Fibroblast of gingiva (primary cell): ENCODE measurements at regions not wholly inside any gene's neighbourhood (a gene's known extent, or its start where the extent isn't known, plus 50 kb on each side); places are given as distances from the start of the nearest gene placed in this dataset.

Experiments used
- DNase-seq: peaks from one replicate; pipeline ENCODE4 v3.0.0-alpha.2; 2011; ENCODE audit warnings: low read depth

DNA sequence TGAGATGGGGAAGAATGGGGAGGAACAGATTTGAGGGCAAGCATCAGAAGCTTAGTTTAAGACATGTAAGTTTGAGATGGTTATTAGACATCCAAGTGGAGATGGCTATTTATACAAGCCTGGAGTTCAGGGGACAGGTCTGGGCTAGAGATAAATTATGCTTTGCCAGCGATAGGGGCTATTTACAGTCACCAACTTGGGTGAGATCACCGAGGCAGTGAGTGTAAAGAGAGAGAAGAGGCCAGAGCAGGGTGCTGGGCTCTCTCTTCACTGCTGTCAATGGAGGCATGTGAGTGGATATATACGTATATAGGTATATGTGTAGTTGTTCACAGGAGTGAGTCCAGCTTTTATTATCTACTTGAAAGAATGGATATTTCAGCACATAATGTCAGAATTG, 81.0 kb downstream of the QPCT start:
- no peak for DNase-seq

- no peak for DNase-seq
Observed at GRCh38 chr2:37427241-37427640, 82.8 kb downstream of the QPCT start.

GRCh38 chr2:37436323-37436722, 91.9 kb downstream of the QPCT start:
- DNase-seq: peak; percentile 81

DNA sequence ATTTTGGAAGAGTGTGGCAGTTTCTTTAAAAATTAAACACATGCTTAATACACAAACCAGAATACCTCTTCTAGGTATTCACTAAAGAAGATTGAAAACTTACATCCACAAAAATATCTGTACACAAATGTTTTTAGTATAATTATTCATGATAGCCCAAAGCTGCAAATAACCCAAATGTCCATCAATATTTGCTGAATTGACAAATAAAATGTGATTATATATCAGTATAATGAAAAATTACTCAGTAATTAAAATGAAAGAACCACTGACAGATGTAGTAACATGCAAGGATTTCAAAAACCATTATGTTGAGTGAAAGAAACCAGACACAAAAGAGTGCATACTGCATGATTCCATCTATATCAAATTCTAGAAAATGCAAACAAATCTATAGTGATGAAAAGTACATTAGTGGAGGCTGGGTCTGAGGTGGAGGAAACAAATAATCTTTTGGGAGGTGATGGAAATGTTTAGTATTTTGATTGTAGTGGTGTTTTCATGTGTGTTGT, 94.8 kb downstream of the QPCT start:
- DNase-seq: no peak

GRCh38 chr2:37441055-37441454, 96.6 kb downstream of the QPCT start:
- DNase-seq: no peak

DNA sequence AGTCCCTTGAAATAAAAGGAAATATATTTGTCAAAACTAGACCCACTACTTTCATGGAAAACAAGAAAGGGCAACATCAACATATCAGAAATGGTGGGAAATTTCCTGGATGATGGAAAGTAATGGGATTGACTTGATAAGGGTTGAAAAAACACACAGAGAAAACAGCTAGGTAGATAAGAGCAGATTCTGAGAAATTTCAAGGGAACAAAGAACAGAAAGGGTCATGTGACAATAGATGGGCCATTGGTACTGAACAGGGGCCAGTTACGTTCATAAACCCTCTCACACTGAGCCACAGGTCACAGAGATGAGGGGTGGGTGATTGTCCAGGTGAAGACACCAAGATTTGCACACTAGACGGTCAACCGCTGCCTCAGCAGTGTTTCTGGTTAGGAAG, 98.7 kb downstream of the QPCT start:
- DNase-seq: no peak

DNA sequence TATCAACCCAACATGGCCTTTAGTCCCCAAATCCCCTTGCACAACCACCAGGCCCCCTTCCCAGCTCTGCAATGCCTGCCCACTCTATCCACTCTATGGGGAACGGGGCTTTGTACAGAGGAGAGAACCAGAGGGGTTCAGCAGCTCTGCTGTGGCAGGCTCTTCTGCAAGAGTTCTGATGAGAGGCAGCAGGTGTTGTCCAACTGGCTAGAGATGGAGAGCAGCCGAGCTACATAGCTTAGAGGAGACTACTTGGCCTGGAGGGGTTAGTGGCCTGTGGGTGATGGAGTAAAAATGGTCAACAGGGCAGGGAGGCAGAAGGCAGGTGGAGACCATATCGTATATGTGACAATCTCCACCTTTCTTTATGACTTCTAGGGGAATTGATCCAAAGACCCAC, 103.0 kb downstream of the QPCT start:
- DNase-seq: no peak

GRCh38 chr2:37448342-37449120, 104.1 kb downstream of the QPCT start:
- no peak for DNase-seq

GRCh38 chr2:37449761-37450296, 105.4 kb downstream of the QPCT start:
- no peak for DNase-seq

- no peak for DNase-seq
Observed at GRCh38 chr2:37453027-37453426, 108.6 kb downstream of the QPCT start.

- DNase-seq: peak; percentile 54
Observed at GRCh38 chr2:37454851-37455762, 110.7 kb downstream of the QPCT start.

GRCh38 chr2:37456479-37456878, 112.0 kb downstream of the QPCT start:
- DNase-seq: no peak

DNA sequence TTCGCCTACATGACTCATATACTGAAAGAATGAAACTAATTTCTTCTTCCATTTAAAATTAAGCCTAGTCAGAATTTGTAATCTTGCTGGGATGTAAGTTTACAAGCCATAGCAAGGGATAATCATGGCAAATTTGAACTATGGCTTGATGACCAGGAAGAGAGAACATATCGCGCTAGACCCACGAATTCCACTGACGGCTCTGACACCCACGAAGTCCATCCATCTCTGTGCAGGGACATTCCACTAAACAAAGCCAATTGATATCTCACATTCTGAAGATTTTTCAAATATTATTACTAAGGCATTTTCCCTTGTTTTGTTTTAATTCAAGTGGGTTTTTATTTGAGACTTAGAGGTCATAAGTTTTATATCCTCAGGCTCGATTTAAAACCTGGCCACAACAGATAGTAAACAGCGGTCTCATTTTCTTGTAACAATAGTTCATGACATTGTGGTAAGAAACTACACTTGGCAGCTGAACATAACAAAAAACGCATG, 113.0 kb downstream of the QPCT start:
- DNase-seq: peak; percentile 29

DNA sequence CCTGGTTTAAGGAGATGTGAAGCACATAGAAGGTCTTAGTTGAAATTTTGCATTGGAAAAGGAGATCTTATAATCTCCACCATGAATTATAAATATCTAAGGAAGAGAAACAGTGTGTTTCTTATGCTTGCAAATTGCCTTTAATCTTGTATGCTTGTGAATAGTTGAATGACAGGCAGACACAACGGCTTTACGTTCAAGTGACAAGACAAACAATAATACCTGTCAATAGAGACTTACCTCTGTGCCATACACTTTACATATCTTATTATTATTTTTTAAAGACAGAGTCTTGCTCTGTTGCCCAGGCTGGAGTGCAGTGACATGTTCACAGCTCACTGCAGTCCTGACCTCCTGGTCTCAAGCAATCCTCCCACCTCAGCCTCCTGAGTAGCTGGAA, 113.7 kb downstream of the QPCT start:
- no peak for DNase-seq

DNA sequence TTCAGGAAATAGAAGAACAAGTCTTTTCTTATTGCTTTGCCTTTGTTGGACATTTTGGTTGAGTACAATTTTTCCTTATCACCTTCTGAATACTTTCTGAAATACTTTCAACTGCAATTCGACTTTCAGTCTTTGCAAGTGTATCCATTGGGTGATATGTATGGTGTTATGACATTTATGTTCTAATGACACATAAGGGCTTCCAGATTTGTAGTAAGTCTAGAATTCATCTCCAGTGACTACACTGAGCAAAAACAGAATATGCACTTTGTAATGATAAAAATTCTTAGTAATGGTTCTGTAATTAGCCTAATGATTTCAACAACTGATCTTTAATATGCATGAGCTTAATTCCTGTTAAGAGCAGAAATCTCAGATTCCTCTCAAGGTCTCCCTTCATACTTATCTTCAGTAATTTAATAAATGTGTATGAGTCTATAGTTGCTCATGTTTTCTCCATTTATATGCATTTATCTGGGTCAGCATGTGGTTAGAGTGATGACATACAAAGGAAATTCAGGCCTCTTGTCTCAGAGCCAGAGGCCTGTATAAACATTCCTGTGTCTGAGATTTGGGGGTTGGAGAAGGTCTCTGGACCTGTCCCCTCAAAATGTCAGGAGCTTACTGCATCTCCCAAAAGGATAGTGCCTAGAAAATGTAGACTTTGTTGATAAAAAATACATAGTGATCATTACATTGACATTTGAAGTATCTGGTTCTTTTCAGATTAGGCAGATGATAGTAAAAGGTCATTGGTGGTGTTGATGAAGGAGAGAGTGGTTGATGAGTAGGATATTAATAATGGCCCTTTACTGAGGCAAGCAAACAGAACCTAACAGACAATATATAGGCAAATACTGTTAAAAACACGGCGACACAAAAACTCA, 114.9 kb downstream of the QPCT start:
- peak; percentile 62 for DNase-seq

DNA sequence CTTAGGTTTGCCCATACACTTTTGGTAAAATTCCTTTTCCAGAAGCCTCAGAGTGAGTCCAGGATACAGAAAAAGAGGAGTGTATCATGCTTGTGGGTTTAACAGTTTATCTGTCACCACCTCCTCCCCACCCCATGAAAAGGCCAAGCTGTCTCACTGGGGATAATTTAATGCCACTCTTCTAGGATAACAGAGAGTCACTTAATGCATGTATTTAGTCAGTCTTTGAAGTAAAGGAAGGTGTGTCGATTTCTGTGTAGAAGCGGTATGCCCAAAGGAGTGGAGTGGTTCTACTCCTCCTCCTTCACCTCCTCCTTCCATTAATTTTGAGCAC, 116.4 kb downstream of the QPCT start:
- DNase-seq: no peak

- no peak for DNase-seq
Observed at GRCh38 chr2:37464067-37464466, 119.6 kb downstream of the QPCT start.

GRCh38 chr2:37466533-37467222, 122.2 kb downstream of the QPCT start:
- peak; percentile 9 for DNase-seq

DNA sequence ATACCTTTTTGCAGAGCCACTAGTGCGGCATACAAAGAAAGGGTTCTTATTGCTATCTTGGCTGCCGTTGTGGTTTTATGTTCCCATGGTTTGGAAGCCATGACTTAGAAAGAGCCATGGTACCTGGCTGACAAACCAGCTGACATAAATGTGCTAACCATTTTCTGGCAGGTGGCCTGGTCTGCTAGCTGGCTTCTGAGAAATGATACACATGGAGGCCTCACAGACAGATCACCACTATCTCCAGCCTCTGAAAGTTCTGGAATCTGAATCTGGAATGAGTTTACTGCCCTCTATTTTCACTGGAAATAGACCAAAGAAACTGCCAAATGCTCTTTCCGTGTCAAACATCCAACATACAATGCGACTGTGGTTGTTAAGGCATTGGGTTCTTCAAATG, 123.7 kb downstream of the QPCT start:
- peak; percentile 36 for DNase-seq

- DNase-seq: no peak
Observed at GRCh38 chr2:37469126-37469525, 124.7 kb downstream of the QPCT start.

- DNase-seq: no peak
Observed at GRCh38 chr2:37471104-37471503, 126.7 kb downstream of the QPCT start.
